Tibial artery (tissue), 4 donors: ENCODE measurements at regions not wholly inside any gene's neighbourhood (a gene's known extent, or its start where the extent isn't known, plus 50 kb on each side); places are given as distances from the start of the nearest gene placed in this dataset.

Experiments used
- DNase-seq, 2 donors: peaks; one replicate each; pipeline ENCODE4 v3.0.0-alpha.2; 2019
- H3K27ac ChIP-seq, 2 donors: fragments of 200-600 bp; sonication (generic) in 1 of 2; 1 replicate in 1 of 2; 2 replicates in 1 of 2; pipeline ENCODE4 v1.5.1; 2018 to 2019; ENCODE audit warnings: mild to moderate bottlenecking in 1 of 2
- H3K27me3 ChIP-seq, 2 donors: fragments of 200-600 bp; sonication (generic) in 1 of 2; one replicate each; pipeline versions ENCODE4 v1.5.1 to v1.6.0; 2016 to 2019
- H3K36me3 ChIP-seq, 3 donors: fragments of 200-600 bp; sonication (generic) in 2 of 3; one replicate each; pipeline ENCODE4 v1.5.1; 2016 to 2019; ENCODE audit warnings: mild to moderate bottlenecking in 2 of 3
- H3K4me1 ChIP-seq, 4 donors: fragments of 200-600 bp; sonication (generic) in 2 of 4; 1 replicate in 3 of 4; 2 replicates in 1 of 4; pipeline ENCODE4 v1.5.1; 2016 to 2019
- H3K4me3 ChIP-seq, 2 donors: fragments of 200-600 bp; sonication (generic) in 1 of 2; 1 replicate in 1 of 2; 2 replicates in 1 of 2; pipeline ENCODE4 v1.5.1; 2018 to 2019; ENCODE audit warnings: mild to moderate bottlenecking in 2 of 2
- H3K9me3 ChIP-seq, 3 donors: fragments of 200-600 bp; sonication (generic) in 1 of 3; one replicate each; pipeline ENCODE4 v1.5.1; 2016 to 2019
- CTCF ChIP-seq, 2 experiments: fragments of 200-600 bp in 1 of 2; fragments of 450-650 bp in 1 of 2; IDR thresholded peaks; one replicate each; pipeline ENCODE4 v1.5.1; 2017 to 2019; ENCODE audit warnings: antibody characterized with exemption in 2 of 2, mild to moderate bottlenecking in 1 of 2, moderate library complexity in 1 of 2
- intact Hi-C: fragments of 100-400 bp; cut with DNase I; formaldehyde crosslinking; loops from one replicate; pipeline ENCODE4 v1.15.0; 2023; ENCODE audit warnings: low total_unique reads

- Histone ChIP-seq H3K4me1 (peaks cover 0 to 6% (median 2%) of the 10 kb centered on the region in 4 donors), H3K27ac (no peak overlapping the region), H3K9me3 (no peaks in the 10 kb centered on the region), H3K36me3 (no peaks in the 10 kb centered on the region), H3K27me3 (no peaks in the 10 kb centered on the region), H3K4me3 (no peak overlapping the region)
- no peak for TF ChIP-seq CTCF (IDR thresholded peaks at IDR 0.05)
- DNase-seq = no peak
- intact Hi-C loops = loop anchor here (10.0 kb wide), 1 partner anchor 343 kb away; no protein-coding TSS in a partner anchor
Observed at GRCh38 chr10:78851647-78852046, 217.1 kb upstream of the ZMIZ1 start.

- H3K27me3 ChIP-seq = no peaks in the 10 kb centered on the region
- H3K27ac ChIP-seq = no peak overlapping the region
- no peaks in the 10 kb centered on the region for H3K36me3 ChIP-seq
- no peak for DNase-seq
- H3K4me3 ChIP-seq = no peak overlapping the region
- intact Hi-C loops = loop anchor here (10.0 kb wide), 1 partner anchor 342 kb away; no protein-coding TSS in a partner anchor
- no peaks in the 10 kb centered on the region for H3K9me3 ChIP-seq
- TF ChIP-seq CTCF (IDR thresholded peaks at IDR 0.05) = no peak
- peaks cover 0 to 6% (median 3%) of the 10 kb centered on the region in 4 donors for H3K4me1 ChIP-seq
Observed at GRCh38 chr10:78852466-78853240, 216.1 kb upstream of the ZMIZ1 start.

- intact Hi-C loops = loop anchor here (10.0 kb wide), 1 partner anchor 341 kb away; no protein-coding TSS in a partner anchor
Observed at GRCh38 chr10:78853864-78854263, 214.9 kb upstream of the ZMIZ1 start.

GRCh38 chr10:78856421-78856820, 212.3 kb upstream of the ZMIZ1 start:
- Histone ChIP-seq H3K4me1 (peaks cover 0 to 22% (median 6%) of the 10 kb centered on the region in 4 donors), H3K4me3 (no peak overlapping the region), H3K36me3 (no peaks in the 10 kb centered on the region), H3K27me3 (no peaks in the 10 kb centered on the region), H3K27ac (no peak overlapping the region), H3K9me3 (no peaks in the 10 kb centered on the region)
- TF ChIP-seq CTCF (IDR thresholded peaks at IDR 0.05) = no peak
- DNase-seq = no peak
- intact Hi-C loops = loop anchor here (10.0 kb wide), 1 partner anchor 338 kb away; no protein-coding TSS in a partner anchor

More at GRCh38 chr10:78853864-78854263, 214.9 kb upstream of the ZMIZ1 start:
- no peaks in the 10 kb centered on the region for H3K9me3 ChIP-seq
- no peak overlapping the region for H3K4me3 ChIP-seq
- DNase-seq = no peak
- no peak overlapping the region for H3K27ac ChIP-seq
- TF ChIP-seq CTCF (IDR thresholded peaks at IDR 0.05) = no peak
- H3K4me1 ChIP-seq = peaks cover 0 to 11% (median 3%) of the 10 kb centered on the region in 4 donors
- H3K27me3 ChIP-seq = no peaks in the 10 kb centered on the region
- H3K36me3 ChIP-seq = no peaks in the 10 kb centered on the region

GRCh38 chr10:78857193-78857592, 211.6 kb upstream of the ZMIZ1 start:
- intact Hi-C loops = loop anchor here (10.0 kb wide), 1 partner anchor 338 kb away; no protein-coding TSS in a partner anchor
- Histone ChIP-seq H3K4me1 (peaks cover 0 to 22% (median 6%) of the 10 kb centered on the region in 4 donors), H3K27me3 (no peaks in the 10 kb centered on the region), H3K36me3 (no peaks in the 10 kb centered on the region), H3K4me3 (no peak overlapping the region), H3K9me3 (no peaks in the 10 kb centered on the region), H3K27ac (no peak overlapping the region)
- no peak for DNase-seq
- no peak for TF ChIP-seq CTCF (IDR thresholded peaks at IDR 0.05)
